ENCODE measurements at regions not wholly inside any gene's neighbourhood (a gene's known extent, or its start where the extent isn't known, plus 50 kb on each side); places are given as distances from the start of the nearest gene placed in this dataset.

- no peaks in the 10 kb centered on the region for H3K4me1 ChIP-seq (ENCODE audit: control insufficient read depth in 1 of 2, insufficient read depth in 2 of 2, low read depth in 1 of 2, low read length in 1 of 2)
- POLR2A ChIA-PET, result no interaction called here
- H3K9me3 ChIP-seq, result no peaks in the 10 kb centered on the region
- no peaks in the 10 kb centered on the region for H4K20me1 ChIP-seq (ENCODE audit: insufficient read depth)
- TF ChIP-seq TEAD4 (IDR thresholded peaks at IDR 0.05; ENCODE audit: borderline replicate concordance, insufficient read depth) (no peak), USF1 (IDR thresholded peaks at IDR 0.05; ENCODE audit: borderline replicate concordance, low read depth) (no peak), GATA2 (CRISPR knock-in tag; IDR thresholded peaks at IDR 0.05) (no peak)
- H3K4me2 ChIP-seq, result no peak overlapping the region
- no peak overlapping the region for H3K4me3 ChIP-seq (ENCODE audit: low read depth in 2 of 2, low read length in 1 of 2)
- CTCF ChIA-PET, result no interaction called here
- WGBS (ENCODE audit: low lambda C conversion rate), result 5% methylated on average over 1 of the region's 1 CpG
- DNase-seq, result no peak
- H3K27me3 ChIP-seq (ENCODE audit: insufficient read depth), result no peaks in the 10 kb centered on the region
- H3K9ac ChIP-seq, result no peak overlapping the region
- H3F3A ChIP-seq (replicated peaks; ENCODE audit: insufficient read depth), result no peaks in the 10 kb centered on the region
- no peaks in the 10 kb centered on the region for H3K79me2 ChIP-seq (ENCODE audit: insufficient read depth)
- no peak overlapping the region for H2AFZ ChIP-seq (ENCODE audit: low read depth)
- no peaks in the 10 kb centered on the region for H3K9me2 ChIP-seq
- H3K36me3 ChIP-seq (replicated peaks in 1 of 2; ENCODE audit: control insufficient read depth in 1 of 2, insufficient read depth in 2 of 2, low read length in 1 of 2), result no peaks in the 10 kb centered on the region
- H3K27ac ChIP-seq (ENCODE audit: low read depth in 2 of 2, low read length in 1 of 2), result no peak overlapping the region
Observed at GRCh38 chr2:152974146-152974545, 255.7 kb downstream of the ARL6IP6 start.

DNA sequence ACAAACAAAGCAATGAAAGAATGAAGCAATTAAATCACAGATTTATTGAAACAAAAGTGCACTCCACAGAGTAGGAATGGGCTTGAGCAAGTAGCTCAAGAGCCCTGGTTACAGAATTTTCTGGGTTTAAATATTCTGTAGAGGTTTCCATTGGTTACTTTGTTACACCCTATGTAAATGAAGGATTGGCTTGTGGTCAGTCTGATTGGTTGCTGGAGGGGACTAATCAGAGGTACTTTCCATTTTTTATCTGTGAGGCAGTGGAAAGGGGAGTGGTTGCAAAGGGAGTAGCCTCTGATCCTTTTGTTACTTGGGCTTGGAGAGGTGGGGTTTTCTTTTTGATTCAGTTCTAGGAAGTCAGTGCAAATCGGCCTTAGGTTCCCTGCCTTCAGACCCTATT, 253.3 kb downstream of the ARL6IP6 start:
- ChIA-PET POLR2A (no interaction called here), CTCF (no interaction called here)
- H3K4me2 ChIP-seq, result no peak overlapping the region
- no peaks in the 10 kb centered on the region for H4K20me1 ChIP-seq (ENCODE audit: insufficient read depth)
- no peaks in the 10 kb centered on the region for H3K9me3 ChIP-seq
- H3F3A ChIP-seq (replicated peaks; ENCODE audit: insufficient read depth), result no peaks in the 10 kb centered on the region
- DNase-seq, result no peak
- H3K9ac ChIP-seq, result no peak overlapping the region
- H3K9me2 ChIP-seq, result no peaks in the 10 kb centered on the region
- no peak overlapping the region for H2AFZ ChIP-seq (ENCODE audit: low read depth)
- no peaks in the 10 kb centered on the region for H3K4me1 ChIP-seq (ENCODE audit: control insufficient read depth in 1 of 2, insufficient read depth in 2 of 2, low read depth in 1 of 2, low read length in 1 of 2)
- no peak overlapping the region for H3K4me3 ChIP-seq (ENCODE audit: low read depth in 2 of 2, low read length in 1 of 2)
- TF ChIP-seq RAD21 (IDR thresholded peaks at IDR 0.05; ENCODE audit: low read length), result no peak
- TF ChIP-seq FOSL2 (IDR thresholded peaks at IDR 0.05; ENCODE audit: borderline replicate concordance, low read depth), result no peak
- no peak for TF ChIP-seq USF1 (IDR thresholded peaks at IDR 0.05; ENCODE audit: borderline replicate concordance, low read depth)
- no peak for TF ChIP-seq MEF2A (IDR thresholded peaks at IDR 0.05; ENCODE audit: borderline replicate concordance, low read depth)
- WGBS (ENCODE audit: low lambda C conversion rate), result 0% methylated on average over 1 of the region's 1 CpG
- no peak overlapping the region for H3K27ac ChIP-seq (ENCODE audit: low read depth in 2 of 2, low read length in 1 of 2)
- H3K27me3 ChIP-seq (ENCODE audit: insufficient read depth), result no peaks in the 10 kb centered on the region
- no peaks in the 10 kb centered on the region for H3K79me2 ChIP-seq (ENCODE audit: insufficient read depth)
- H3K36me3 ChIP-seq (replicated peaks in 1 of 2; ENCODE audit: control insufficient read depth in 1 of 2, insufficient read depth in 2 of 2, low read length in 1 of 2), result no peaks in the 10 kb centered on the region

DNA sequence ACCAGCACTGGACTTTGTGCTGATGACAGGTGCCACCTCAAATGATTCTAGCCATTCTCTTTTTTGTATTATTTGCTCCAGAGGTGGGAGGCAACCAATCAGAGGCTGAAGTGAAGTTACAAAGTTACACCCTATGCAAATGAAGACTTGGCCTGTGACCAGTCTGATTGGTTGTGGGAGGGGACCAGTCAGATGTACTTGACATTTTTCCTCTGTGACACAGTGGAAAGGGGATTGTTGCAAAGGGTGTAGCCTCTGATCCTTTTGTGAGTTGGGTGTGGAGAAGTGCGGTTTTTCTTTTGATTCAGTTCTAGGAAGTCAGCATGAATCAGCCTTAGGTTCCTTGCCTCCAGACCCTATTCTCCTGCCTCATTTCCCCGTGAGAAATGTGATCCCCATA, 244.0 kb downstream of the ARL6IP6 start:
- 8% methylated on average over 2 of the region's 2 CpGs for WGBS (ENCODE audit: low lambda C conversion rate)
- H3K4me3 ChIP-seq (ENCODE audit: low read depth in 2 of 2, low read length in 1 of 2), result no peak overlapping the region
- H3K4me1 ChIP-seq (ENCODE audit: control insufficient read depth in 1 of 2, insufficient read depth in 2 of 2, low read depth in 1 of 2, low read length in 1 of 2), result no peaks in the 10 kb centered on the region
- H3K9me3 ChIP-seq, result no peaks in the 10 kb centered on the region
- H3K9ac ChIP-seq, result no peak overlapping the region
- no peaks in the 10 kb centered on the region for H3F3A ChIP-seq (replicated peaks; ENCODE audit: insufficient read depth)
- H2AFZ ChIP-seq (ENCODE audit: low read depth), result no peak overlapping the region
- no peak for DNase-seq
- H3K27ac ChIP-seq (ENCODE audit: low read depth in 2 of 2, low read length in 1 of 2), result no peak overlapping the region
- no peaks in the 10 kb centered on the region for H3K79me2 ChIP-seq (ENCODE audit: insufficient read depth)
- ChIA-PET CTCF (no interaction called here), POLR2A (no interaction called here)
- H3K27me3 ChIP-seq (ENCODE audit: insufficient read depth), result no peaks in the 10 kb centered on the region; the same call in 1 of the 2 replicates
- H3K9me2 ChIP-seq, result no peaks in the 10 kb centered on the region
- TF ChIP-seq EZH2phosphoT487 (IDR thresholded peaks at IDR 0.05; ENCODE audit: borderline replicate concordance, low read depth) (no peak), TAF1 (IDR thresholded peaks at IDR 0.05; ENCODE audit: borderline replicate concordance, low read depth, low read length) (no peak), USF1 (IDR thresholded peaks at IDR 0.05; ENCODE audit: borderline replicate concordance, low read depth) (no peak), JUND (IDR thresholded peaks at IDR 0.05) (no peak), RAD21 (IDR thresholded peaks at IDR 0.05; ENCODE audit: low read length) (no peak), EP300 (IDR thresholded peaks at IDR 0.05; ENCODE audit: borderline replicate concordance in 1 of 2, low read depth in 1 of 2, low read length in 1 of 2) (no peak), RCOR1 (IDR thresholded peaks at IDR 0.05; ENCODE audit: low read length) (no peak), SMC3 (IDR thresholded peaks at IDR 0.05; ENCODE audit: low read depth, low read length) (no peak)
- TF ChIP-seq, protein P1, sequence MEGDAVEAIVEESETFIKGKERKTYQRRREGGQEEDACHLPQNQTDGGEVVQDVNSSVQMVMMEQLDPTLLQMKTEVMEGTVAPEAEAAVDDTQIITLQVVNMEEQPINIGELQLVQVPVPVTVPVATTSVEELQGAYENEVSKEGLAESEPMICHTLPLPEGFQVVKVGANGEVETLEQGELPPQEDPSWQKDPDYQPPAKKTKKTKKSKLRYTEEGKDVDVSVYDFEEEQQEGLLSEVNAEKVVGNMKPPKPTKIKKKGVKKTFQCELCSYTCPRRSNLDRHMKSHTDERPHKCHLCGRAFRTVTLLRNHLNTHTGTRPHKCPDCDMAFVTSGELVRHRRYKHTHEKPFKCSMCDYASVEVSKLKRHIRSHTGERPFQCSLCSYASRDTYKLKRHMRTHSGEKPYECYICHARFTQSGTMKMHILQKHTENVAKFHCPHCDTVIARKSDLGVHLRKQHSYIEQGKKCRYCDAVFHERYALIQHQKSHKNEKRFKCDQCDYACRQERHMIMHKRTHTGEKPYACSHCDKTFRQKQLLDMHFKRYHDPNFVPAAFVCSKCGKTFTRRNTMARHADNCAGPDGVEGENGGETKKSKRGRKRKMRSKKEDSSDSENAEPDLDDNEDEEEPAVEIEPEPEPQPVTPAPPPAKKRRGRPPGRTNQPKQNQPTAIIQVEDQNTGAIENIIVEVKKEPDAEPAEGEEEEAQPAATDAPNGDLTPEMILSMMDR (IDR thresholded peaks at IDR 0.05), result no peak
- no peaks in the 10 kb centered on the region for H4K20me1 ChIP-seq (ENCODE audit: insufficient read depth)
- H3K36me3 ChIP-seq (replicated peaks in 1 of 2; ENCODE audit: control insufficient read depth in 1 of 2, insufficient read depth in 2 of 2, low read length in 1 of 2), result no peaks in the 10 kb centered on the region
- no peak overlapping the region for H3K4me2 ChIP-seq
